K562 (cell line): ENCODE measurements at regions not wholly inside any gene's neighbourhood (a gene's known extent, or its start where the extent isn't known, plus 50 kb on each side); places are given as distances from the start of the nearest gene placed in this dataset.

ENCODE experiments used
- ATAC-seq: fragments of 200-7000 bp; cut with Tn5 transposase; 3 replicates; pipeline ENCODE4 v1.9.1; 2020; ENCODE audit warnings: moderate library complexity
- BruUV-seq: library from RNA; stranded (reverse); fragments of 400-500 nt; replicated peaks from 2 replicates; lab custom pipeline; 2021; lab: Mats Ljungman, UMichigan
- CTCF ChIA-PET: fragments of 300-600 bp; formaldehyde crosslinking; extraction: SDS; loops from one replicate; lab custom pipeline; 2021; ENCODE audit warnings: low intra/inter-chr PET ratio; lab: Yijun Ruan, JAX
- POLR2A ChIA-PET: fragments of 300-600, 350-650 bp; sonication (Branson Sonifier 250); formaldehyde crosslinking; extraction: SDS; loops from one replicate; lab custom pipeline; 2021; ENCODE audit warnings: antibody characterized with exemption, inconsistent platforms; lab: Yijun Ruan, JAX
- DNase-seq, 4 experiments: peaks; one replicate each; pipeline versions ENCODE4 v3.0.0 to v3.0.0-alpha.2; 2011 to 2018; ENCODE audit warnings: low spot score in 3 of 4, mixed read lengths in 3 of 4; ENCODE audit errors: extremely low read depth in 1 of 4
- FAIRE-seq: peaks from 2 replicates; lab custom pipeline; 2011; peaks lifted over from hg19 to GRCh38; lab: Jason Lieb, UNC
- H2AFZ ChIP-seq: 2 replicates; pipeline ENCODE4 v1.6.0; 2011; ENCODE audit warnings: low read depth, low read length, control low read depth, inconsistent platforms
- H3K27ac ChIP-seq: fragments of 200-600 bp; 3 replicates; pipeline ENCODE4 v1.8.0; 2011; ENCODE audit warnings: low read depth, mild to moderate bottlenecking, control low read depth, inconsistent platforms, low read length, moderate library complexity, mixed read lengths; ENCODE audit errors: extremely low read depth
- H3K27me3 ChIP-seq, 2 experiments: fragments of 300-600 bp in 1 of 2; 2 replicates in 1 of 2; 3 replicates in 1 of 2; pipeline versions ENCODE4 v1.6.0 to v1.8.0; 2011; ENCODE audit warnings: inconsistent platforms in 2 of 2, low read length in 2 of 2, mild to moderate bottlenecking in 1 of 2, mixed read lengths in 1 of 2, moderate library complexity in 1 of 2; ENCODE audit not compliant: control insufficient read depth in 2 of 2, insufficient read depth in 2 of 2
- H3K36me3 ChIP-seq: fragments of 300-600 bp; 3 replicates; pipeline ENCODE4 v1.8.0; 2011; ENCODE audit warnings: mild to moderate bottlenecking, low read length, inconsistent platforms; ENCODE audit not compliant: control insufficient read depth, insufficient read depth
- H3K4me1 ChIP-seq, 2 experiments: fragments of 200-600 bp in 1 of 2; replicated peaks in 1 of 2; 2 replicates in 1 of 2; 3 replicates in 1 of 2; pipeline versions ENCODE4 v1.5.1 to v1.8.0; 2011; ENCODE audit warnings: inconsistent platforms in 2 of 2, low read length in 2 of 2, mild to moderate bottlenecking in 1 of 2, mixed read lengths in 1 of 2, moderate library complexity in 1 of 2; ENCODE audit not compliant: control insufficient read depth in 2 of 2, insufficient read depth in 2 of 2
- H3K4me2 ChIP-seq: 2 replicates; pipeline ENCODE4 v1.6.1; 2011; ENCODE audit warnings: low read length, control low read depth, inconsistent platforms, mixed read lengths; ENCODE audit not compliant: insufficient read depth
- H3K4me3 ChIP-seq: fragments of 200-600 bp; sonication (generic), shearing (Covaris generic); 2 replicates; pipeline ENCODE4 v1.5.1; 2016; ENCODE audit warnings: control low read depth, inconsistent platforms
- H3K79me2 ChIP-seq: fragments of 200-600 bp; 3 replicates; pipeline ENCODE4 v1.8.0; 2011; ENCODE audit warnings: low read length, inconsistent platforms; ENCODE audit not compliant: control insufficient read depth, insufficient read depth
- H3K9ac ChIP-seq, 2 experiments: 2 replicates each; pipeline versions ENCODE4 v1.6.0 to v1.6.1; 2011; ENCODE audit warnings: low read depth in 2 of 2, low read length in 2 of 2, control low read depth in 1 of 2, inconsistent platforms in 1 of 2, mild to moderate bottlenecking in 1 of 2, mixed read lengths in 1 of 2; ENCODE audit not compliant: insufficient read depth in 1 of 2
- H3K9me1 ChIP-seq: one replicate; pipeline ENCODE4 v1.6.0; 2011; ENCODE audit warnings: inconsistent platforms, mild to moderate bottlenecking, low read length, moderate library complexity; ENCODE audit not compliant: control insufficient read depth, insufficient read depth
- H3K9me3 ChIP-seq: replicated peaks from 2 replicates; pipeline ENCODE4 v1.5.1; 2011; ENCODE audit warnings: low read depth, low read length, inconsistent platforms; ENCODE audit not compliant: control insufficient read depth, insufficient read depth
- H4K20me1 ChIP-seq: replicated peaks from 2 replicates; pipeline ENCODE4 v1.6.1; 2011; ENCODE audit warnings: low read length, inconsistent platforms, mixed read lengths; ENCODE audit not compliant: control insufficient read depth, insufficient read depth
- BRD4 ChIP-seq: fragments of 200-600 bp; sonication (generic); IDR thresholded peaks from 2 replicates; pipeline ENCODE4 v1.6.1; 2017; ENCODE audit warnings: inconsistent platforms
- CBFA2T2 ChIP-seq: fragments of 450-650 bp; conservative IDR thresholded peaks from 2 replicates; pipeline ENCODE4 v1.6.1; 2017; ENCODE audit warnings: mild to moderate bottlenecking
- COPS2 ChIP-seq: fragments of 450-650 bp; conservative IDR thresholded peaks from 2 replicates; pipeline ENCODE4 v1.6.1; 2016; ENCODE audit warnings: mild to moderate bottlenecking, moderate library complexity
- CREB1 ChIP-seq, 2 experiments: sonication (generic) in 1 of 2; formaldehyde crosslinking in 1 of 2; IDR thresholded peaks; 2 replicates each; pipeline versions ENCODE4 v1.6.1 to v1.8.0; 2012 to 2022; ENCODE audit warnings: inconsistent platforms in 1 of 2, mild to moderate bottlenecking in 1 of 2, missing genetic modification reagents in 1 of 2, moderate library complexity in 1 of 2
- CREM ChIP-seq: IDR thresholded peaks from 2 replicates; pipeline ENCODE4 v1.6.1; 2014; ENCODE audit warnings: antibody characterized with exemption, low read depth
- ESRRB ChIP-seq: fragments of 250-450 bp; sonication (Bioruptor Pico); IDR thresholded peaks from 2 replicates; pipeline ENCODE4 v1.5.0; 2020; ENCODE audit warnings: mild to moderate bottlenecking, moderate library complexity, borderline replicate concordance
- GATA2 ChIP-seq: sonication (generic); formaldehyde crosslinking; IDR thresholded peaks from 2 replicates; pipeline ENCODE4 v1.4.0; 2020; ENCODE audit warnings: mild to moderate bottlenecking, missing genetic modification reagents
- HDAC8 ChIP-seq: fragments of 450-650 bp; IDR thresholded peaks from 2 replicates; pipeline ENCODE4 v1.6.1; 2016; ENCODE audit warnings: mild to moderate bottlenecking, missing genetic modification characterization, moderate library complexity, missing compliant biosample characterization
- HMG20A ChIP-seq: fragments of 450-650 bp; formaldehyde crosslinking; conservative IDR thresholded peaks from 2 replicates; pipeline ENCODE4 v1.4.0; 2020; ENCODE audit warnings: mild to moderate bottlenecking, mixed read lengths
- NBN ChIP-seq: fragments of 450-650 bp; IDR thresholded peaks from 2 replicates; pipeline ENCODE4 v1.6.1; 2016; ENCODE audit warnings: low read depth, mild to moderate bottlenecking
- NFXL1 ChIP-seq: fragments of 450-650 bp; formaldehyde crosslinking; IDR thresholded peaks from 2 replicates; pipeline ENCODE4 v1.4.0; 2021; ENCODE audit warnings: mild to moderate bottlenecking
- RFX5 ChIP-seq: IDR thresholded peaks from 2 replicates; pipeline ENCODE4 v1.6.1; 2011; ENCODE audit warnings: low read depth, mild to moderate bottlenecking, improper control_type of control experiment, low read length
- TAF7 ChIP-seq: fragments of 450-650 bp; IDR thresholded peaks from 2 replicates; pipeline ENCODE4 v1.6.1; 2016; ENCODE audit warnings: missing genetic modification characterization, missing compliant biosample characterization
- TBL1XR1 ChIP-seq, 2 experiments: IDR thresholded peaks; 2 replicates each; pipeline ENCODE4 v1.6.1; 2012; ENCODE audit warnings: improper control_type of control experiment in 2 of 2, low read length in 2 of 2, mild to moderate bottlenecking in 1 of 2
- ZNF143 ChIP-seq: sonication (generic); formaldehyde crosslinking; IDR thresholded peaks from 2 replicates; pipeline ENCODE4 v1.9.0; 2022; ENCODE audit warnings: mild to moderate bottlenecking, missing genetic modification reagents
- ZNF436 ChIP-seq: fragments of 250-450, 450-650 bp; sonication (Bioruptor Pico); formaldehyde crosslinking; IDR thresholded peaks from 2 replicates; pipeline ENCODE4 v1.7.0; 2020; ENCODE audit warnings: mild to moderate bottlenecking
- WGBS: fragments of 100-300 bp; shearing (Covaris generic); methylation state at CpG from one replicate; pipeline ENCODE4 v1.1.6; 2016; ENCODE audit warnings: low coverage, mixed read lengths; ENCODE audit not compliant: insufficient coverage; ENCODE audit errors: missing lambda C conversion rate; 5-methylcytosine and 5-hydroxymethylcytosine counted together
- in situ Hi-C: fragments of 300-500 bp; cut with MboI; formaldehyde crosslinking; loops from 4 replicates; pipeline ENCODE4 v1.15.0; 2018; ENCODE audit warnings: inconsistent platforms, mixed read lengths
- intact Hi-C: fragments of 100-400 bp; cut with micrococcal nuclease; formaldehyde crosslinking; loops from 2 replicates; pipeline ENCODE4 v1.14.2; 2022
- TF ChIP-seq, protein P1 (sequence below), 2 experiments: fragments of 200-800 bp in 1 of 2; sonication (Bioruptor generic) in 1 of 2; sonication (generic) in 1 of 2; formaldehyde crosslinking in 1 of 2; IDR thresholded peaks in 1 of 2; conservative IDR thresholded peaks in 1 of 2; 2 replicates each; pipeline versions ENCODE4 v1.5.0 to v1.6.1; 2016 to 2020; ENCODE audit warnings: missing compliant biosample characterization in 1 of 2, missing genetic modification characterization in 1 of 2, missing genetic modification reagents in 1 of 2
- TF ChIP-seq, protein P2 (sequence below): sonication (generic); formaldehyde crosslinking; IDR thresholded peaks from 2 replicates; pipeline ENCODE4 v1.8.1; 2023; ENCODE audit warnings: mild to moderate bottlenecking, missing genetic modification reagents
- TF ChIP-seq, protein P3 (sequence below): sonication (generic); formaldehyde crosslinking; IDR thresholded peaks from 2 replicates; pipeline ENCODE4 v1.8.0; 2023; ENCODE audit warnings: mild to moderate bottlenecking, missing genetic modification reagents
- TF ChIP-seq, protein P4 (sequence below): fragments of 450-650 bp; IDR thresholded peaks from 2 replicates; pipeline ENCODE4 v1.6.1; 2016; ENCODE audit warnings: antibody characterized with exemption

DNA sequence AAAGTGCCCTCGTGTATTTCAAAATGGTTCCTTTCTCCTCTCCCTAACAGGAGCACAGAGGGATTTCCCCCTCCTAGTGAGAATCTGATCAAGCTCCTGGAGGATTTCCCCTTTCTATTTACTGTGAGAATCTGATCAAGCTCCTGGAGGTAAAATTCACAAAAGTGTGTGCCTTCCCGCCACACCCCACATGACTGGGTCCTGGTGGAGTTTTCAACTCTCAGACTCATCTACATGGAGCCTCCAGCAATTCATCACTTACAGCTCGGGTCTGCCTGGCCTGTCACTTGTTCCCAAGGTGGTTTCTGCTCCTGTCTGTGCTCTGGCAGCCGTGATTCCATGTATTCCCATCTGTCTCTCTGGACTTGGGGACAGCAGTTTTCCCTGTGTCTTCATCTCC lies 590.7 kb downstream of the FBXO15 start:
- in situ Hi-C loops (no loop called here), intact Hi-C loops (no loop called here)
- Histone ChIP-seq H2AFZ (no peak overlapping the region), H3K9ac (no peak overlapping the region), H3K36me3 (no peaks in the 10 kb centered on the region), H3K27ac (no peak overlapping the region), H3K9me1 (no peaks in the 10 kb centered on the region), H3K27me3 (no peaks in the 10 kb centered on the region), H4K20me1 (no peaks in the 10 kb centered on the region), H3K4me3 (no peak overlapping the region), H3K4me1 (no peaks in the 10 kb centered on the region), H3K4me2 (no peak overlapping the region), H3K79me2 (no peaks in the 10 kb centered on the region), H3K9me3 (no peaks in the 10 kb centered on the region)
- POLR2A ChIA-PET: no interaction called here
- WGBS: 2% methylated on average over 4 of the region's 4 CpGs
- CTCF ChIA-PET: no interaction called here
- ATAC-seq (no peak), FAIRE-seq (no peak), DNase-seq (no peak)
- BruUV-seq: no TSS peak
- no peak for TF ChIP-seq BRD4
- TF ChIP-seq RFX5: no peak
- no peak for TF ChIP-seq COPS2
- TF ChIP-seq NBN: no peak
- TF ChIP-seq, protein P1, sequence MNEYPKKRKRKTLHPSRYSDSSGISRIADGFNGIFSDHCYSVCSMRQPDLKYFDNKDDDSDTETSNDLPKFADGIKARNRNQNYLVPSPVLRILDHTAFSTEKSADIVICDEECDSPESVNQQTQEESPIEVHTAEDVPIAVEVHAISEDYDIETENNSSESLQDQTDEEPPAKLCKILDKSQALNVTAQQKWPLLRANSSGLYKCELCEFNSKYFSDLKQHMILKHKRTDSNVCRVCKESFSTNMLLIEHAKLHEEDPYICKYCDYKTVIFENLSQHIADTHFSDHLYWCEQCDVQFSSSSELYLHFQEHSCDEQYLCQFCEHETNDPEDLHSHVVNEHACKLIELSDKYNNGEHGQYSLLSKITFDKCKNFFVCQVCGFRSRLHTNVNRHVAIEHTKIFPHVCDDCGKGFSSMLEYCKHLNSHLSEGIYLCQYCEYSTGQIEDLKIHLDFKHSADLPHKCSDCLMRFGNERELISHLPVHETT (CRISPR knock-in tag; conservative IDR thresholded peaks at IDR 0.05 in 1 of 2, IDR thresholded peaks at IDR 0.05 in 1 of 2): no peak
- no peak for TF ChIP-seq HMG20A (CRISPR knock-in tag)
- TF ChIP-seq CREB1 (IDR thresholded peaks at IDR 0.05): no peak
- no peak for TF ChIP-seq CREB1 (CRISPR knock-in tag; IDR thresholded peaks at IDR 0.05)
- no peak for TF ChIP-seq HDAC8 (tag)
- TF ChIP-seq, protein P2, sequence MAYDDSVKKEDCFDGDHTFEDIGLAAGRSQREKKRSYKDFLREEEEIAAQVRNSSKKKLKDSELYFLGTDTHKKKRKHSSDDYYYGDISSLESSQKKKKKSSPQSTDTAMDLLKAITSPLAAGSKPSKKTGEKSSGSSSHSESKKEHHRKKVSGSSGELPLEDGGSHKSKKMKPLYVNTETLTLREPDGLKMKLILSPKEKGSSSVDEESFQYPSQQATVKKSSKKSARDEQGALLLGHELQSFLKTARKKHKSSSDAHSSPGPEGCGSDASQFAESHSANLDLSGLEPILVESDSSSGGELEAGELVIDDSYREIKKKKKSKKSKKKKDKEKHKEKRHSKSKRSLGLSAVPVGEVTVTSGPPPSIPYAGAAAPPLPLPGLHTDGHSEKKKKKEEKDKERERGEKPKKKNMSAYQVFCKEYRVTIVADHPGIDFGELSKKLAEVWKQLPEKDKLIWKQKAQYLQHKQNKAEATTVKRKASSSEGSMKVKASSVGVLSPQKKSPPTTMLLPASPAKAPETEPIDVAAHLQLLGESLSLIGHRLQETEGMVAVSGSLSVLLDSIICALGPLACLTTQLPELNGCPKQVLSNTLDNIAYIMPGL (CRISPR knock-in tag): no peak
- no peak for TF ChIP-seq ZNF143 (CRISPR knock-in tag)
- no peak for TF ChIP-seq CBFA2T2
- TF ChIP-seq TAF7: no peak
- no peak for TF ChIP-seq NFXL1 (CRISPR knock-in tag)
- TF ChIP-seq ZNF436 (CRISPR knock-in tag): no peak
- TF ChIP-seq CREM: no peak
- TF ChIP-seq GATA2 (CRISPR knock-in tag): no peak
- no peak for TF ChIP-seq TBL1XR1 (IDR thresholded peaks at IDR 0.05; ENCODE audit: low read length in 2 of 2)
- TF ChIP-seq, protein P3, sequence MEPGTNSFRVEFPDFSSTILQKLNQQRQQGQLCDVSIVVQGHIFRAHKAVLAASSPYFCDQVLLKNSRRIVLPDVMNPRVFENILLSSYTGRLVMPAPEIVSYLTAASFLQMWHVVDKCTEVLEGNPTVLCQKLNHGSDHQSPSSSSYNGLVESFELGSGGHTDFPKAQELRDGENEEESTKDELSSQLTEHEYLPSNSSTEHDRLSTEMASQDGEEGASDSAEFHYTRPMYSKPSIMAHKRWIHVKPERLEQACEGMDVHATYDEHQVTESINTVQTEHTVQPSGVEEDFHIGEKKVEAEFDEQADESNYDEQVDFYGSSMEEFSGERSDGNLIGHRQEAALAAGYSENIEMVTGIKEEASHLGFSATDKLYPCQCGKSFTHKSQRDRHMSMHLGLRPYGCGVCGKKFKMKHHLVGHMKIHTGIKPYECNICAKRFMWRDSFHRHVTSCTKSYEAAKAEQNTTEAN: no peak
- TF ChIP-seq ESRRB (CRISPR knock-in tag): no peak
- TF ChIP-seq, protein P4, sequence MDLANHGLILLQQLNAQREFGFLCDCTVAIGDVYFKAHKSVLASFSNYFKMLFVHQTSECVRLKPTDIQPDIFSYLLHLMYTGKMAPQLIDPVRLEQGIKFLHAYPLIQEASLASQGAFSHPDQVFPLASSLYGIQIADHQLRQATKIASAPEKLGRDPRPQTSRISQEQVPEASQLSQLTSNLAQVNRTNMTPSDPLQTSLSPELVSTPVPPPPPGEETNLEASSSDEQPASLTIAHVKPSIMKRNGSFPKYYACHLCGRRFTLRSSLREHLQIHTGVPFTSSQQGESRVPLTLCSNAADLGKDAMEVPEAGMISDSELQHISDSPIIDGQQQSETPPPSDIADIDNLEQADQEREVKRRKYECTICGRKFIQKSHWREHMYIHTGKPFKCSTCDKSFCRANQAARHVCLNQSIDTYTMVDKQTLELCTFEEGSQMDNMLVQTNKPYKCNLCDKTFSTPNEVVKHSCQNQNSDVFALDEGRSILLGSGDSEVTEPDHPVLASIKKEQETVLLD: no peak
